Stimulated activated naive B cell treated with anti-CD40 and anti-IgM and Interleukin-4, amounts not matched to agents 10 μg/mL and 1 μg/mL and 100 μg/mL, for 72 hours (primary cell): ENCODE measurements at regions not wholly inside any gene's neighbourhood (a gene's known extent, or its start where the extent isn't known, plus 50 kb on each side); places are given as distances from the start of the nearest gene placed in this dataset.
"Not testable (repeated sequence)": the region's sequence is repeated elsewhere in the genome, so short reads cannot be mapped to it uniquely, and the experiment has no call there.

Experiments
- ATAC-seq, 2 donors: fragments of 150-1000 bp; cut with Tn5 transposase; replicated peaks; 2 replicates each; pipeline ENCODE4 v1.10.0; 2021; ENCODE audit warnings: moderate library complexity in 1 of 2
- DNase-seq: peaks from one replicate; pipeline ENCODE4 v3.0.0; 2021
- H3K27ac Mint-ChIP-seq: one replicate; pipeline ENCODE4 v1.8.0; 2022; ENCODE audit warnings: mild to moderate bottlenecking, mixed read lengths
- H3K27me3 Mint-ChIP-seq, 2 donors: one replicate each; pipeline ENCODE4 v1.8.0; 2022; ENCODE audit warnings: mixed read lengths in 2 of 2
- H3K36me3 Mint-ChIP-seq, 2 donors: one replicate each; pipeline ENCODE4 v1.8.0; 2022; ENCODE audit warnings: mixed read lengths in 2 of 2, mild to moderate bottlenecking in 1 of 2
- H3K4me1 Mint-ChIP-seq, 2 donors: one replicate each; pipeline ENCODE4 v1.8.0; 2022; ENCODE audit warnings: mixed read lengths in 2 of 2, mild to moderate bottlenecking in 1 of 2
- H3K4me3 Mint-ChIP-seq, 2 donors: one replicate each; pipeline ENCODE4 v1.8.0; 2022; ENCODE audit warnings: mild to moderate bottlenecking in 2 of 2, mixed read lengths in 2 of 2, moderate library complexity in 1 of 2
- H3K9me3 Mint-ChIP-seq, 2 donors: one replicate each; pipeline ENCODE4 v1.8.0; 2022; ENCODE audit warnings: mixed read lengths in 2 of 2, mild to moderate bottlenecking in 1 of 2

- Mint-ChIP-seq H3K4me1 (no peaks in the 10 kb centered on the region), H3K36me3 (no peaks in the 10 kb centered on the region), H3K27me3 (no peaks in the 10 kb centered on the region), H3K27ac (no peak overlapping the region), H3K4me3 (no peak overlapping the region), H3K9me3 (peaks cover 0 to 1% of the 10 kb centered on the region in 2 donors)
- ATAC-seq (no peak), DNase-seq (no peak)
Observed at GRCh38 chr3:36166477-36166876, 213.8 kb upstream of the STAC start.

GRCh38 chr3:36172699-36173098, 207.6 kb upstream of the STAC start:
- H3K4me3 Mint-ChIP-seq, result no peak overlapping the region
- no peaks in the 10 kb centered on the region for H3K4me1 Mint-ChIP-seq
- no peaks in the 10 kb centered on the region for H3K36me3 Mint-ChIP-seq
- H3K27ac Mint-ChIP-seq, result no peak overlapping the region
- no peak for DNase-seq
- no peaks in the 10 kb centered on the region for H3K27me3 Mint-ChIP-seq
- no peaks in the 10 kb centered on the region for H3K9me3 Mint-ChIP-seq
- ATAC-seq, result no peak

- Mint-ChIP-seq H3K4me1 (no peaks in the 10 kb centered on the region), H3K27me3 (no peaks in the 10 kb centered on the region), H3K4me3 (no peak overlapping the region), H3K9me3 (no peaks in the 10 kb centered on the region), H3K27ac (no peak overlapping the region), H3K36me3 (no peaks in the 10 kb centered on the region)
- DNase-seq (no peak), ATAC-seq (no peak)
Observed at GRCh38 chr3:36175113-36175812, 205.0 kb upstream of the STAC start.

GRCh38 chr3:36175916-36176461, 204.3 kb upstream of the STAC start:
- no peak overlapping the region for H3K27ac Mint-ChIP-seq
- no peaks in the 10 kb centered on the region for H3K27me3 Mint-ChIP-seq
- H3K36me3 Mint-ChIP-seq, result no peaks in the 10 kb centered on the region
- no peak overlapping the region for H3K4me3 Mint-ChIP-seq
- H3K4me1 Mint-ChIP-seq, result no peaks in the 10 kb centered on the region
- DNase-seq, result no peak
- ATAC-seq, result no peak
- H3K9me3 Mint-ChIP-seq, result no peaks in the 10 kb centered on the region

GRCh38 chr3:36178018-36178417, 202.3 kb upstream of the STAC start:
- H3K27me3 Mint-ChIP-seq, result no peaks in the 10 kb centered on the region
- no peak overlapping the region for H3K4me3 Mint-ChIP-seq
- no peaks in the 10 kb centered on the region for H3K36me3 Mint-ChIP-seq
- peaks cover 1 to 4% of the 10 kb centered on the region in 2 donors for H3K9me3 Mint-ChIP-seq
- no peak for DNase-seq
- no peak overlapping the region for H3K27ac Mint-ChIP-seq
- ATAC-seq, result no peak
- H3K4me1 Mint-ChIP-seq, result no peaks in the 10 kb centered on the region

GRCh38 chr3:36182024-36182423, 198.3 kb upstream of the STAC start:
- H3K9me3 Mint-ChIP-seq, result peaks cover 3 to 5% of the 10 kb centered on the region in 2 donors
- DNase-seq, result no peak
- H3K4me3 Mint-ChIP-seq, result no peak overlapping the region
- H3K27me3 Mint-ChIP-seq, result no peaks in the 10 kb centered on the region
- no peak for ATAC-seq
- H3K4me1 Mint-ChIP-seq, result no peaks in the 10 kb centered on the region
- no peaks in the 10 kb centered on the region for H3K36me3 Mint-ChIP-seq
- no peak overlapping the region for H3K27ac Mint-ChIP-seq

- H3K27me3 Mint-ChIP-seq, ATAC-seq, H3K36me3 Mint-ChIP-seq, H3K4me1 Mint-ChIP-seq, DNase-seq, H3K4me3 Mint-ChIP-seq, H3K27ac Mint-ChIP-seq: not testable (repeated sequence)
- H3K9me3 Mint-ChIP-seq, result peaks cover 4 to 10% of the 10 kb centered on the region in 2 donors
Observed at GRCh38 chr3:36187197-36187596, 193.1 kb upstream of the STAC start.

GRCh38 chr3:36192901-36193300, 187.4 kb upstream of the STAC start:
- peaks cover 0 to 8% of the 10 kb centered on the region in 2 donors for H3K9me3 Mint-ChIP-seq
- H3K36me3 Mint-ChIP-seq, result no peaks in the 10 kb centered on the region
- no peak overlapping the region for H3K27ac Mint-ChIP-seq
- H3K4me1 Mint-ChIP-seq, result no peaks in the 10 kb centered on the region
- ATAC-seq (no peak), DNase-seq (no peak)
- H3K4me3 Mint-ChIP-seq, result no peak overlapping the region
- H3K27me3 Mint-ChIP-seq, result no peaks in the 10 kb centered on the region

- peaks cover 0 to 8% of the 10 kb centered on the region in 2 donors for H3K9me3 Mint-ChIP-seq
- no peak for DNase-seq
- H3K4me3 Mint-ChIP-seq, result no peak overlapping the region
- no peak overlapping the region for H3K27ac Mint-ChIP-seq
- no peaks in the 10 kb centered on the region for H3K36me3 Mint-ChIP-seq
- no peak for ATAC-seq
- H3K4me1 Mint-ChIP-seq, result no peaks in the 10 kb centered on the region
- no peaks in the 10 kb centered on the region for H3K27me3 Mint-ChIP-seq
Observed at GRCh38 chr3:36193448-36193847, 186.9 kb upstream of the STAC start.

- no peak for DNase-seq
- Mint-ChIP-seq H3K27me3 (no peaks in the 10 kb centered on the region), H3K4me3 (no peak overlapping the region), H3K9me3 (peaks cover 0 to 2% of the 10 kb centered on the region in 2 donors), H3K36me3 (no peaks in the 10 kb centered on the region), H3K27ac (no peak overlapping the region), H3K4me1 (no peaks in the 10 kb centered on the region)
- no peak for ATAC-seq
Observed at GRCh38 chr3:36196058-36196457, 184.2 kb upstream of the STAC start.

- ATAC-seq, result no peak
- no peak for DNase-seq
- H3K4me3 Mint-ChIP-seq, result no peak overlapping the region
- H3K4me1 Mint-ChIP-seq, result no peaks in the 10 kb centered on the region
- no peak overlapping the region for H3K27ac Mint-ChIP-seq
- no peaks in the 10 kb centered on the region for H3K27me3 Mint-ChIP-seq
- no peaks in the 10 kb centered on the region for H3K36me3 Mint-ChIP-seq
- H3K9me3 Mint-ChIP-seq, result no peaks in the 10 kb centered on the region
Observed at GRCh38 chr3:36197151-36197550, 183.2 kb upstream of the STAC start.

GRCh38 chr3:36201546-36201945, 178.8 kb upstream of the STAC start:
- no peak for DNase-seq
- no peak overlapping the region for H3K27ac Mint-ChIP-seq
- no peak for ATAC-seq
- H3K4me3 Mint-ChIP-seq, result no peak overlapping the region
- no peaks in the 10 kb centered on the region for H3K36me3 Mint-ChIP-seq
- H3K9me3 Mint-ChIP-seq, result no peaks in the 10 kb centered on the region
- H3K4me1 Mint-ChIP-seq, result no peaks in the 10 kb centered on the region
- no peaks in the 10 kb centered on the region for H3K27me3 Mint-ChIP-seq

- ATAC-seq (no peak), DNase-seq (no peak)
- H3K27ac Mint-ChIP-seq, result no peak overlapping the region
- no peaks in the 10 kb centered on the region for H3K36me3 Mint-ChIP-seq
- H3K4me1 Mint-ChIP-seq, result no peaks in the 10 kb centered on the region
- H3K4me3 Mint-ChIP-seq, result no peak overlapping the region
- no peaks in the 10 kb centered on the region for H3K27me3 Mint-ChIP-seq
- no peaks in the 10 kb centered on the region for H3K9me3 Mint-ChIP-seq
Observed at GRCh38 chr3:36206956-36207580, 173.2 kb upstream of the STAC start.

- Mint-ChIP-seq H3K4me3 (no peak overlapping the region), H3K27me3 (no peaks in the 10 kb centered on the region), H3K4me1 (no peaks in the 10 kb centered on the region), H3K27ac (no peak overlapping the region), H3K36me3 (no peaks in the 10 kb centered on the region), H3K9me3 (no peaks in the 10 kb centered on the region)
- ATAC-seq (no peak), DNase-seq (no peak)
Observed at GRCh38 chr3:36210840-36211651, 169.3 kb upstream of the STAC start.

GRCh38 chr3:36211652-36211999, 168.7 kb upstream of the STAC start:
- Mint-ChIP-seq H3K27me3 (no peaks in the 10 kb centered on the region), H3K36me3 (no peaks in the 10 kb centered on the region), H3K9me3 (no peaks in the 10 kb centered on the region)

More at GRCh38 chr3:36211652-36211999, 168.7 kb upstream of the STAC start:
- DNase-seq (no peak), ATAC-seq (no peak)
- H3K4me3 Mint-ChIP-seq, result no peak overlapping the region
- no peak overlapping the region for H3K27ac Mint-ChIP-seq
- H3K4me1 Mint-ChIP-seq, result no peaks in the 10 kb centered on the region
